ENCODE measurements at regions not wholly inside any gene's neighbourhood (a gene's known extent, or its start where the extent isn't known, plus 50 kb on each side); places are given as distances from the start of the nearest gene placed in this dataset.

GRCh38 chr2:23249348-23249747, 135.6 kb upstream of the KLHL29 start:
- Histone ChIP-seq H3K4me1 (ENCODE audit: control insufficient read depth, insufficient read depth, low read length) (no peaks in the 10 kb centered on the region), H3K36me3 (ENCODE audit: insufficient read depth, low read length) (no peaks in the 10 kb centered on the region), H3K4me2 (ENCODE audit: low read length) (no peak overlapping the region), H3K27me3 (ENCODE audit: control insufficient read depth, insufficient read depth, low read length) (peaks cover 14% of the 10 kb centered on the region), H3K9ac (ENCODE audit: low read depth, low read length) (no peak overlapping the region), H3K4me3 (ENCODE audit: low read length) (no peak overlapping the region), H3K9me3 (replicated peaks; ENCODE audit: low read length) (no peaks in the 10 kb centered on the region)

GRCh38 chr2:23250371-23250770, 134.6 kb upstream of the KLHL29 start:
- H3K4me1 ChIP-seq (ENCODE audit: control insufficient read depth, insufficient read depth, low read length), result no peaks in the 10 kb centered on the region
- H3K36me3 ChIP-seq (ENCODE audit: insufficient read depth, low read length), result no peaks in the 10 kb centered on the region
- no peaks in the 10 kb centered on the region for H3K9me3 ChIP-seq (replicated peaks; ENCODE audit: low read length)
- H3K27me3 ChIP-seq (ENCODE audit: control insufficient read depth, insufficient read depth, low read length), result peaks cover 14% of the 10 kb centered on the region
- H3K9ac ChIP-seq (ENCODE audit: low read depth, low read length), result no peak overlapping the region
- no peak overlapping the region for H3K4me2 ChIP-seq (ENCODE audit: low read length)
- no peak overlapping the region for H3K4me3 ChIP-seq (ENCODE audit: low read length)

DNA sequence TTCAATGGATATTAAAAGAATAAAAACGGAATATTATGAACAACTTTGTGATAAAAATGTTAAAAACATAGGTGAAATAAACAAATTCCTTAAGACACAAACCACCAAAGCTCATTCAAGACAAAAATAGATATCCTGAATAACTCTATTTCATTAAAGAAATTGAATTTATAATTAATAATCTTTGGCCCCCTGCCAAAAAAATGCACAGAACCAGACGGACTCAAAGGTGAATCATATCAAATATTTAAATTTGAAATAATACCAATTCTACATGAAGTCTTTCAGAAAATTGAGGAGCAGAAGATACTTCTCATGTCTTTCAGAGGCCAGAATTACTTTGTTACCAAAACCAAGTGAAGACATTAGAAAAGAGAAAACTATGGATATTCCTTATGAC, 128.3 kb upstream of the KLHL29 start:
- Histone ChIP-seq H3K9ac (ENCODE audit: low read depth, low read length) (no peak overlapping the region), H3K9me3 (replicated peaks; ENCODE audit: low read length) (no peaks in the 10 kb centered on the region), H3K4me2 (ENCODE audit: low read length) (no peak overlapping the region), H3K27me3 (ENCODE audit: control insufficient read depth, insufficient read depth, low read length) (peaks cover 6% of the 10 kb centered on the region), H3K4me1 (ENCODE audit: control insufficient read depth, insufficient read depth, low read length) (no peaks in the 10 kb centered on the region), H3K4me3 (ENCODE audit: low read length) (no peak overlapping the region), H3K36me3 (ENCODE audit: insufficient read depth, low read length) (no peaks in the 10 kb centered on the region)

DNA sequence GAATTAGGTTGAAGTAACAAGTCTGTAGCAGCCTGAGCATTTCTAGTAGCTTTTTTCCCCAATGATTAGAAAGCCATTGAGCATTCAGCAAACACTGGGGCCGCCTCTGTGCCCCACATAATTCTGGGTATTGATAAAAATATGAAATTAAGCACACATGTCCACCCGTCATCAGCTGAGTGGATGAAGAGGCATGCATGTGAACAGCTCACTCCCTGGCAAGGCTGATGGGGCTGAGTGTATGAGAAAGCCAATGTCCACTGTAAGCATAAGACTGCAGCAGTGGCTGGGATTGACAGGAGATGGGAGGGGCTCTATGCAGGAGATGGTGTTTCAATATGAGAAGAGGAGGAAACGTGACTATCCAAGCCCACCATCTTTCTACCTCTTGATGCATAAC, 124.4 kb upstream of the KLHL29 start:
- Histone ChIP-seq H3K4me3 (ENCODE audit: low read length) (no peak overlapping the region), H3K4me2 (ENCODE audit: low read length) (no peak overlapping the region), H3K9me3 (replicated peaks; ENCODE audit: low read length) (no peaks in the 10 kb centered on the region), H3K36me3 (ENCODE audit: insufficient read depth, low read length) (no peaks in the 10 kb centered on the region), H3K9ac (ENCODE audit: low read depth, low read length) (no peak overlapping the region), H3K4me1 (ENCODE audit: control insufficient read depth, insufficient read depth, low read length) (peaks cover 10% of the 10 kb centered on the region), H3K27me3 (ENCODE audit: control insufficient read depth, insufficient read depth, low read length) (peaks cover 6% of the 10 kb centered on the region)

- Histone ChIP-seq H3K27me3 (ENCODE audit: control insufficient read depth, insufficient read depth, low read length) (no peaks in the 10 kb centered on the region), H3K9me3 (replicated peaks; ENCODE audit: low read length) (no peaks in the 10 kb centered on the region), H3K4me2 (ENCODE audit: low read length) (no peak overlapping the region), H3K9ac (ENCODE audit: low read depth, low read length) (no peak overlapping the region), H3K4me1 (ENCODE audit: control insufficient read depth, insufficient read depth, low read length) (peaks cover 27% of the 10 kb centered on the region), H3K4me3 (ENCODE audit: low read length) (no peak overlapping the region), H3K36me3 (ENCODE audit: insufficient read depth, low read length) (no peaks in the 10 kb centered on the region)
Observed at GRCh38 chr2:23268467-23269263, 116.3 kb upstream of the KLHL29 start.

GRCh38 chr2:23269747-23270146, 115.2 kb upstream of the KLHL29 start:
- Histone ChIP-seq H3K27me3 (ENCODE audit: control insufficient read depth, insufficient read depth, low read length) (no peaks in the 10 kb centered on the region), H3K9ac (ENCODE audit: low read depth, low read length) (no peak overlapping the region), H3K4me3 (ENCODE audit: low read length) (no peak overlapping the region), H3K9me3 (replicated peaks; ENCODE audit: low read length) (no peaks in the 10 kb centered on the region), H3K36me3 (ENCODE audit: insufficient read depth, low read length) (no peaks in the 10 kb centered on the region), H3K4me2 (ENCODE audit: low read length) (no peak overlapping the region), H3K4me1 (ENCODE audit: control insufficient read depth, insufficient read depth, low read length) (peaks cover 25% of the 10 kb centered on the region)

GRCh38 chr2:23270810-23271209, 114.2 kb upstream of the KLHL29 start:
- H3K4me1 ChIP-seq (ENCODE audit: control insufficient read depth, insufficient read depth, low read length), result peaks cover 25% of the 10 kb centered on the region
- no peaks in the 10 kb centered on the region for H3K36me3 ChIP-seq (ENCODE audit: insufficient read depth, low read length)
- no peak overlapping the region for H3K9ac ChIP-seq (ENCODE audit: low read depth, low read length)
- H3K9me3 ChIP-seq (replicated peaks; ENCODE audit: low read length), result no peaks in the 10 kb centered on the region
- no peak overlapping the region for H3K4me3 ChIP-seq (ENCODE audit: low read length)
- H3K4me2 ChIP-seq (ENCODE audit: low read length), result no peak overlapping the region
- no peaks in the 10 kb centered on the region for H3K27me3 ChIP-seq (ENCODE audit: control insufficient read depth, insufficient read depth, low read length)

DNA sequence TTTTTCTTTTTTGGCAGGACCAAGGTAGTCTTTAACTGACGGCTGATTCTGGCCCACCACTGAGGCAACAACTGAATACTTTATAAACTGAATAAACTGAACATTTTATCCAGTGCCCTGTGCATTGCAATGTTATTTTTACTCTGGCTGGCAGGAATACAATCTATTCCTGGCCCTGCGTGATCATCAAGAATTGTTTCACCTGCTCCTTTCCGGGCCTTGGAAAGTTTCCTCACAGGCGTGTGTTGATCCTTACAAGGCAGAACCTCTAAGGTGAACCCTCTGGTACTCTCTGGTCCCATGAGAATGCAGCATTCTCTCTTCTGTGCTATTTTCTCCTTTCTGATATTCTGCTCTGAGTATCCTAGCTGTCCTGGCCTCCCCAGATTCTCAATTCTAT, 113.7 kb upstream of the KLHL29 start:
- H3K4me2 ChIP-seq (ENCODE audit: low read length), result no peak overlapping the region
- no peak overlapping the region for H3K9ac ChIP-seq (ENCODE audit: low read depth, low read length)
- no peaks in the 10 kb centered on the region for H3K27me3 ChIP-seq (ENCODE audit: control insufficient read depth, insufficient read depth, low read length)
- H3K4me3 ChIP-seq (ENCODE audit: low read length), result no peak overlapping the region
- peaks cover 25% of the 10 kb centered on the region for H3K4me1 ChIP-seq (ENCODE audit: control insufficient read depth, insufficient read depth, low read length)
- no peaks in the 10 kb centered on the region for H3K36me3 ChIP-seq (ENCODE audit: insufficient read depth, low read length)
- no peaks in the 10 kb centered on the region for H3K9me3 ChIP-seq (replicated peaks; ENCODE audit: low read length)

GRCh38 chr2:23273786-23274185, 111.2 kb upstream of the KLHL29 start:
- Histone ChIP-seq H3K9me3 (replicated peaks; ENCODE audit: low read length) (no peaks in the 10 kb centered on the region), H3K4me1 (ENCODE audit: control insufficient read depth, insufficient read depth, low read length) (peaks cover 25% of the 10 kb centered on the region), H3K4me2 (ENCODE audit: low read length) (no peak overlapping the region), H3K9ac (ENCODE audit: low read depth, low read length) (no peak overlapping the region), H3K36me3 (ENCODE audit: insufficient read depth, low read length) (no peaks in the 10 kb centered on the region), H3K27me3 (ENCODE audit: control insufficient read depth, insufficient read depth, low read length) (no peaks in the 10 kb centered on the region), H3K4me3 (ENCODE audit: low read length) (no peak overlapping the region)

DNA sequence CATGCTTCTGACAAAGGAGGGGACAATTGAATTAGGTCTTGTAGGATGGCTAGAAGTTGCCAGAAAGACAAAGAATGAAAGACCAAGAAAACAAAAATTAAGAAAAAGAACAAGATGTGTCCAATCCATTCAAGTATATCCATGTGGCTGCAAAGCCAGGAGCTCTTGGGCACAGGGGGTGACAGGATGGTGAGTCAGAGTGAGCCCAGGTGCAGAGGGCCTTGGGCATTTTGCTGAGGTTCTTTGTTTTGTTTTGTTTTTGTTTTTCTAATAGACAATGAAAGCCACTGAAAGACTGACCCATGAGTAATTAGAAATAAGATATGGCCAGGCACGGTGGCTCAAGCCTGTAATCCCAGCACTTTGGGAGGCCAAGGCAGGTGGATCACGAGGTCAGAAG, 104.6 kb upstream of the KLHL29 start:
- no peak overlapping the region for H3K9ac ChIP-seq (ENCODE audit: low read depth, low read length)
- H3K36me3 ChIP-seq (ENCODE audit: insufficient read depth, low read length), result no peaks in the 10 kb centered on the region
- no peak overlapping the region for H3K4me2 ChIP-seq (ENCODE audit: low read length)
- H3K27me3 ChIP-seq (ENCODE audit: control insufficient read depth, insufficient read depth, low read length), result peaks cover 4% of the 10 kb centered on the region
- no peaks in the 10 kb centered on the region for H3K4me1 ChIP-seq (ENCODE audit: control insufficient read depth, insufficient read depth, low read length)
- no peaks in the 10 kb centered on the region for H3K9me3 ChIP-seq (replicated peaks; ENCODE audit: low read length)
- no peak overlapping the region for H3K4me3 ChIP-seq (ENCODE audit: low read length)

GRCh38 chr2:23283653-23284052, 101.3 kb upstream of the KLHL29 start:
- Histone ChIP-seq H3K9me3 (replicated peaks; ENCODE audit: low read length) (no peaks in the 10 kb centered on the region), H3K9ac (ENCODE audit: low read depth, low read length) (no peak overlapping the region), H3K4me3 (ENCODE audit: low read length) (no peak overlapping the region), H3K4me1 (ENCODE audit: control insufficient read depth, insufficient read depth, low read length) (peaks cover 21% of the 10 kb centered on the region), H3K4me2 (ENCODE audit: low read length) (no peak overlapping the region), H3K27me3 (ENCODE audit: control insufficient read depth, insufficient read depth, low read length) (peaks cover 4% of the 10 kb centered on the region), H3K36me3 (ENCODE audit: insufficient read depth, low read length) (no peaks in the 10 kb centered on the region)

DNA sequence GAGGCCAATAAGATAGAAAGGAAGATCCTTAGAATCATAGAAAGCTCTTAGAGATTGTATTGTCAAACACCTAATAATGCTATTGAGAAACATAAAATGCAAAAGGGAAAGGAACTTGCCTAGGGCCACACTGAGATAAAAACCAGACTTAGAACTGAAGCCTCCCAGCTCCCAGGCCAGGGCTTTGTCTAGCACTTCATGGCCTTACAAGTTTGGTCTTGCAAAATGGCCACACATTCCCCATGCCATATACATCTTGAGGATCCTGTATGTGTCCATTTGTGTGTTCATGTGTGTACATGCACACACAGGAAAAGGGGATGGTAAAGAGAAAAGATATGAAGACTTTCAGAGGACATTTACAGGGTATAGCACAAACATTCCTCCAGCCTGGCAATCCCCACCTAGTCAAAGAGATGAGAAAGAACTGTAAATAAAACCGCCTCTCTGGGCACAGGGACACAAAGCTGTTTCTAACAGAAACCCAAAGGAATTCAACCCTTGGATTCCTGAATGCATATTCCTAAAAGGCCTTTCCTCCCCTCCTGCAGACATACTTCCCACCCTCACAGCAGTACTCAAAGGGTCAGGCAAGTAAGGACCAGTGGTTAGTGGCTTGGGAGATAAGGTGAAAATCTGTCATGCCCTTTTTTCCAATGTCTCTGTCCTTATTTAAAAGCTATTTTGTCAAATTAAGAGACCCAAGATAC, 99.7 kb upstream of the KLHL29 start:
- Histone ChIP-seq H3K9me3 (replicated peaks; ENCODE audit: low read length) (no peaks in the 10 kb centered on the region), H3K4me1 (ENCODE audit: control insufficient read depth, insufficient read depth, low read length) (peaks cover 21% of the 10 kb centered on the region), H3K4me3 (ENCODE audit: low read length) (no peak overlapping the region), H3K36me3 (ENCODE audit: insufficient read depth, low read length) (no peaks in the 10 kb centered on the region), H3K27me3 (ENCODE audit: control insufficient read depth, insufficient read depth, low read length) (no peaks in the 10 kb centered on the region), H3K4me2 (ENCODE audit: low read length) (no peak overlapping the region), H3K9ac (ENCODE audit: low read depth, low read length) (no peak overlapping the region)

Data from skeletal muscle satellite cell (primary cell).